C4-2B (cell line): ENCODE measurements at regions not wholly inside any gene's neighbourhood (a gene's known extent, or its start where the extent isn't known, plus 50 kb on each side); places are given as distances from the start of the nearest gene placed in this dataset.

ENCODE experiments used
- H3K27ac ChIP-seq: fragments of 450-650 bp; 2 replicates; pipeline ENCODE4 v1.5.1; 2017
- CTCF ChIP-seq: fragments of 450-650 bp; conservative IDR thresholded peaks from 2 replicates; pipeline ENCODE4 v1.5.1; 2017; ENCODE audit warnings: mild to moderate bottlenecking
- ZFX ChIP-seq: fragments of 450-650 bp; IDR thresholded peaks from 2 replicates; pipeline ENCODE4 v1.6.1; 2017

- no peak for TF ChIP-seq CTCF
- no peak overlapping the region for H3K27ac ChIP-seq
Measured at GRCh38 chr13:104098421-104098820, 1032.2 kb upstream of the SLC10A2 start.

- H3K27ac ChIP-seq: no peak overlapping the region
- TF ChIP-seq CTCF (no peak), ZFX (no peak)
Measured at GRCh38 chr13:104086759-104087158, 1020.5 kb upstream of the SLC10A2 start.

- TF ChIP-seq ZFX: no peak
- no peak for TF ChIP-seq CTCF
- H3K27ac ChIP-seq: no peak overlapping the region
Measured at GRCh38 chr13:104086210-104086609, 1020.0 kb upstream of the SLC10A2 start.

- H3K27ac ChIP-seq: no peak overlapping the region
- TF ChIP-seq CTCF (no peak), ZFX (no peak)
Measured at GRCh38 chr13:104085611-104086010, 1019.4 kb upstream of the SLC10A2 start.

GRCh38 chr13:104074326-104074725 lies 1008.1 kb upstream of the SLC10A2 start:
- no peak for TF ChIP-seq CTCF
- no peak for TF ChIP-seq ZFX

GRCh38 chr13:104071806-104072205 lies 1005.6 kb upstream of the SLC10A2 start:
- TF ChIP-seq CTCF: no peak
- TF ChIP-seq ZFX: no peak
- no peak overlapping the region for H3K27ac ChIP-seq

More at GRCh38 chr13:104074326-104074725, 1008.1 kb upstream of the SLC10A2 start:
- H3K27ac ChIP-seq: no peak overlapping the region

GRCh38 chr13:104065328-104065727 lies 999.1 kb upstream of the SLC10A2 start:
- no peak for TF ChIP-seq ZFX
- no peak overlapping the region for H3K27ac ChIP-seq

- TF ChIP-seq ZFX: no peak
- no peak for TF ChIP-seq CTCF
Measured at GRCh38 chr13:104057861-104058260, 991.6 kb upstream of the SLC10A2 start.

More at GRCh38 chr13:104057861-104058260, 991.6 kb upstream of the SLC10A2 start:
- H3K27ac ChIP-seq: no peak overlapping the region
